ENCODE measurements at regions not wholly inside any gene's neighbourhood (a gene's known extent, or its start where the extent isn't known, plus 50 kb on each side); places are given as distances from the start of the nearest gene placed in this dataset.

- no peak for TF ChIP-seq GABPA (IDR thresholded peaks at IDR 0.05; ENCODE audit: borderline replicate concordance, insufficient read depth, low read length)
Measured at GRCh38 chrX:3545901-3546300, 167.5 kb downstream of the PRKX start (continued).

GRCh38 chrX:3541336-3541735 is 172.1 kb downstream of the PRKX start:
- Histone ChIP-seq H3K27ac (ENCODE audit: low read depth, low read length) (no peak overlapping the region), H3K14ac (ENCODE audit: insufficient read length) (no peak overlapping the region), H3K23me2 (ENCODE audit: low read depth, low read length) (no peaks in the 10 kb centered on the region), H3K4ac (replicated peaks; ENCODE audit: insufficient read length, low read depth, low read length) (no peak overlapping the region), H3K79me1 (ENCODE audit: low read depth, low read length) (no peaks in the 10 kb centered on the region), H4K5ac (ENCODE audit: insufficient read length, low read depth, low read length) (no peak overlapping the region), H3K36me3 (ENCODE audit: control insufficient read depth in 2 of 4, insufficient read depth in 4 of 4, low read length in 3 of 4) (no peaks in the 10 kb centered on the region), H3K4me2 (ENCODE audit: insufficient read depth in 1 of 2, low read depth in 2 of 2, low read length in 2 of 2) (no peak overlapping the region), H3K23ac (ENCODE audit: insufficient read length) (no peak overlapping the region), H3K27me3 (replicated peaks in 1 of 4; ENCODE audit: control insufficient read depth in 3 of 4, extremely low read depth in 1 of 4, insufficient read depth in 3 of 4, low read length in 3 of 4) (no peaks in the 10 kb centered on the region), H2AFZ (ENCODE audit: low read length) (no peak overlapping the region), H2AK5ac (ENCODE audit: low read depth, low read length) (no peak overlapping the region), H3K79me2 (ENCODE audit: control insufficient read depth in 1 of 2, insufficient read depth in 2 of 2, low read length in 2 of 2) (no peaks in the 10 kb centered on the region), H3K4me1 (replicated peaks in 1 of 4; ENCODE audit: control insufficient read depth in 3 of 4, insufficient read depth in 4 of 4, low read length in 3 of 4) (no peaks in the 10 kb centered on the region), H3K4me3 (ENCODE audit: extremely low read depth in 1 of 4, insufficient read depth in 2 of 4, low read depth in 3 of 4, low read length in 4 of 4) (no peak overlapping the region), H4K8ac (ENCODE audit: extremely low read depth, insufficient read depth, low read length) (no peak overlapping the region), H2BK120ac (replicated peaks; ENCODE audit: low read depth, low read length) (no peak overlapping the region), H2BK5ac (ENCODE audit: low read depth, low read length) (no peak overlapping the region), H3K56ac (replicated peaks; ENCODE audit: insufficient read length, low read depth, low read length) (no peak overlapping the region), H2BK20ac (ENCODE audit: low read length) (no peak overlapping the region), H2BK15ac (ENCODE audit: low read length) (no peak overlapping the region), H3K9ac (replicated peaks in 1 of 4; ENCODE audit: extremely low read depth in 1 of 4, low read depth in 3 of 4, low read length in 3 of 4) (no peak overlapping the region), H2BK12ac (ENCODE audit: low read depth, low read length) (no peak overlapping the region), H3K9me3 (ENCODE audit: insufficient read depth in 2 of 2, low read depth in 1 of 2, low read length in 1 of 2) (no peaks in the 10 kb centered on the region), H3K18ac (ENCODE audit: extremely low read depth, low read length) (no peak overlapping the region), H4K20me1 (replicated peaks in 1 of 2; ENCODE audit: control insufficient read depth in 1 of 2, insufficient read depth in 2 of 2, low read length in 2 of 2) (no peaks in the 10 kb centered on the region), H4K91ac (replicated peaks; ENCODE audit: insufficient read length, low read length) (no peak overlapping the region)
- 86% methylated on average over 2 of the region's 2 CpGs; no CpG with 5 or more reads in 1 of the 2 experiments for WGBS, 2 experiments (ENCODE audit: extremely low coverage in 1 of 2, insufficient coverage in 1 of 2, insufficient read length in 1 of 2, insufficient replicate concordance in 2 of 2, low coverage in 1 of 2, low lambda C conversion rate in 2 of 2, missing lambda C conversion rate in 1 of 2)
- FAIRE-seq, result no peak
- CTCF ChIA-PET (ENCODE audit: partially characterized antibody), result no interaction called here
- POLR2A ChIA-PET (ENCODE audit: partially characterized antibody), result no interaction called here
- DNase-seq (ENCODE audit: low read depth in 1 of 2, low spot score in 2 of 2), result no peak
- TF ChIP-seq SP4 (IDR thresholded peaks at IDR 0.05; ENCODE audit: low read length), result no peak
- no peak for TF ChIP-seq ASH2L (IDR thresholded peaks at IDR 0.05; ENCODE audit: low read length)
- TF ChIP-seq ATF3 (IDR thresholded peaks at IDR 0.05; ENCODE audit: insufficient read depth, low read depth, low read length), result no peak
- no peak for TF ChIP-seq EZH2 (IDR thresholded peaks at IDR 0.05; ENCODE audit: low read depth, low read length, severe bottlenecking)
- TF ChIP-seq TEAD4 (IDR thresholded peaks at IDR 0.05; ENCODE audit: low read depth, low read length), result no peak
- TF ChIP-seq KDM1A (IDR thresholded peaks at IDR 0.05; ENCODE audit: borderline replicate concordance, low read length), result no peak
- TF ChIP-seq CBX5 (IDR thresholded peaks at IDR 0.05; ENCODE audit: low read depth, low read length), result no peak
- TF ChIP-seq RNF2 (IDR thresholded peaks at IDR 0.05; ENCODE audit: borderline replicate concordance, low read depth, low read length, missing control alignments, poor library complexity, severe bottlenecking), result no peak
- TF ChIP-seq KDM4A (IDR thresholded peaks at IDR 0.05; ENCODE audit: low read depth, low read length, severe bottlenecking), result no peak

All from H1 (cell line).